ENCODE measurements at regions not wholly inside any gene's neighbourhood (a gene's known extent, or its start where the extent isn't known, plus 50 kb on each side); places are given as distances from the start of the nearest gene placed in this dataset.

DNA sequence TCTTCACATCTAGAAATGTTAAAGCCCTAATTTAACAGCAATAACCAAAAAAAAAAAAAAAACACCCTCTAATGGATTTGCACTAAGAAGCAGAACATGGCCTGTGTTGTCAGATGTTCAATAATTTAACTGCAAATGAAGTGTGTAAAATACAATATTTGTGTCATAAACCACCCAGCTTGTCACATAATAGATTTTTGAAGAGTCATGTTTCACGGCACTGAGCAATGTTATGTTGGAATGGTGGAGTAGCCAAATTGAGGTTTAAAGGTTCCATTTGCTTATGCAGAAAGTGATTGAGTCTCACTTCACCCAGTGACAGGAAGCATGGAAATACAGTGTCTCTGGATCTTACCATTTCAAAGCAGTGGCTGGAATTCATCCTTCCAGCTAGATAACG is 173.2 kb upstream of the XYLT1 start:
- no peaks in the 10 kb centered on the region for H3K36me3 ChIP-seq
- H3K4me3 ChIP-seq = no peak overlapping the region
- DNase-seq (ENCODE audit: extremely low spot score) = no peak
- H3K4me1 ChIP-seq = no peaks in the 10 kb centered on the region
- WGBS = 85% methylated on average over 2 of the region's 2 CpGs
- peaks cover 0 to 11% (median 7%) of the 10 kb centered on the region in 4 donors for H3K9me3 ChIP-seq
- TF ChIP-seq, protein P1, sequence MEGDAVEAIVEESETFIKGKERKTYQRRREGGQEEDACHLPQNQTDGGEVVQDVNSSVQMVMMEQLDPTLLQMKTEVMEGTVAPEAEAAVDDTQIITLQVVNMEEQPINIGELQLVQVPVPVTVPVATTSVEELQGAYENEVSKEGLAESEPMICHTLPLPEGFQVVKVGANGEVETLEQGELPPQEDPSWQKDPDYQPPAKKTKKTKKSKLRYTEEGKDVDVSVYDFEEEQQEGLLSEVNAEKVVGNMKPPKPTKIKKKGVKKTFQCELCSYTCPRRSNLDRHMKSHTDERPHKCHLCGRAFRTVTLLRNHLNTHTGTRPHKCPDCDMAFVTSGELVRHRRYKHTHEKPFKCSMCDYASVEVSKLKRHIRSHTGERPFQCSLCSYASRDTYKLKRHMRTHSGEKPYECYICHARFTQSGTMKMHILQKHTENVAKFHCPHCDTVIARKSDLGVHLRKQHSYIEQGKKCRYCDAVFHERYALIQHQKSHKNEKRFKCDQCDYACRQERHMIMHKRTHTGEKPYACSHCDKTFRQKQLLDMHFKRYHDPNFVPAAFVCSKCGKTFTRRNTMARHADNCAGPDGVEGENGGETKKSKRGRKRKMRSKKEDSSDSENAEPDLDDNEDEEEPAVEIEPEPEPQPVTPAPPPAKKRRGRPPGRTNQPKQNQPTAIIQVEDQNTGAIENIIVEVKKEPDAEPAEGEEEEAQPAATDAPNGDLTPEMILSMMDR (IDR thresholded peaks at IDR 0.05) = no peak
- no peak for TF ChIP-seq EP300 (IDR thresholded peaks at IDR 0.05)
- TF ChIP-seq POLR2A (IDR thresholded peaks at IDR 0.05; ENCODE audit: low read depth) = no peak
- TF ChIP-seq POLR2AphosphoS5 (IDR thresholded peaks at IDR 0.05) = no peak
- H3K27me3 ChIP-seq = no peaks in the 10 kb centered on the region
- intact Hi-C loops (cut with DNase I) = loop anchor here (10.0 kb wide), 1 partner anchor 61 kb away; no protein-coding TSS in a partner anchor
- H3K27ac ChIP-seq (replicated peaks in 1 of 4) = no peak overlapping the region

DNA sequence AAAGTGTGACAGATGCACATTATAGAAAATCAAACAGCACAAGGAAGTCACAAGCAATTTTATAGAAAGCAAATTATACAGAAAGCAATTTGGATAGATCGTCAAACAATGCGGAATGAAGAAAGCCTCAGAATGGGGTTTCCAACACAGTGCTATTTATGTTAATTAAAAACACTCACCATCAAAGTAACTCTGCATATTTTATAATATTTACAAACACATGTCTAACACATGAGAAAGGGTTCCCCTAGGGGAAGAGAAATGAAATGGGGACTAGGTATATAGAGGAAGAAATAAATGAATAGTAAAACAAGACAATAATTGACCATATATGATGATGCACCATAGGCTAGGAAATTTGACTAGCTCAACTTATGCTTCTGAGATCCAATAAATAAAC is 171.2 kb upstream of the XYLT1 start:
- TF ChIP-seq POLR2AphosphoS5 (IDR thresholded peaks at IDR 0.05) (no peak), EP300 (IDR thresholded peaks at IDR 0.05) (no peak), POLR2A (IDR thresholded peaks at IDR 0.05; ENCODE audit: low read depth) (no peak)
- TF ChIP-seq, protein P1 (IDR thresholded peaks at IDR 0.05) = no peak

DNA sequence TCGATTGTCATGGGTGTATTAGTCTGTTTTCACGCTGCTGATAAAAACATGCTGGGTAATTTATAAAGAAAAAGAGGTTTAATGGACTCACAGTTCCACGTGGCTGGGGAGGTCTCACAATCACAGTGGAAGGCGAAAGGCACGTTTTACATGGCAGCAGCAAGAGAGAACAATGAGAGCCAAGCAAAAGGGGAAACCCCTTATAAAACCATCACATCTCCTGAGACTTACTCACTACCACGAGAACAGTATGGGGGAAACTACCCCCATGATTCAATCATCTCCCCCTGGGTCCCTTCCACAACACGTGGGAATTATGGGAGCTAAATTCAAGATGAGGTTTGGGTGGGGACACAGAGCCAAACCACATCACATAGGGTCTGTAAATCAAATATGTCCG is 167.4 kb upstream of the XYLT1 start:
- no peaks in the 10 kb centered on the region for H3K36me3 ChIP-seq
- WGBS = 73% methylated on average over 8 of the region's 8 CpGs
- H3K27me3 ChIP-seq = no peaks in the 10 kb centered on the region
- intact Hi-C loops (cut with DNase I) = no loop called here
- H3K4me3 ChIP-seq = no peak overlapping the region
- TF ChIP-seq EP300 (IDR thresholded peaks at IDR 0.05) = no peak
- no peak for TF ChIP-seq POLR2A (IDR thresholded peaks at IDR 0.05; ENCODE audit: low read depth)
- no peak for TF ChIP-seq POLR2AphosphoS5 (IDR thresholded peaks at IDR 0.05)
- TF ChIP-seq, protein P1 (IDR thresholded peaks at IDR 0.05) = no peak
- no peak overlapping the region for H3K27ac ChIP-seq (replicated peaks in 1 of 4)
- H3K9me3 ChIP-seq = no peaks in the 10 kb centered on the region
- DNase-seq (ENCODE audit: extremely low spot score) = no peak
- H3K4me1 ChIP-seq = no peaks in the 10 kb centered on the region

More for the DNA sequence above, 171.2 kb upstream of the XYLT1 start:
- Histone ChIP-seq H3K4me3 (no peak overlapping the region), H3K36me3 (no peaks in the 10 kb centered on the region), H3K27me3 (no peaks in the 10 kb centered on the region), H3K4me1 (no peaks in the 10 kb centered on the region), H3K9me3 (peaks cover 0 to 11% (median 7%) of the 10 kb centered on the region in 4 donors), H3K27ac (replicated peaks in 1 of 4) (no peak overlapping the region)
- DNase-seq (ENCODE audit: extremely low spot score) = no peak
- WGBS = 94% methylated on average over 2 of the region's 2 CpGs
- intact Hi-C loops (cut with DNase I) = loop anchor here (10.0 kb wide), 1 partner anchor 63 kb away; no protein-coding TSS in a partner anchor

DNA sequence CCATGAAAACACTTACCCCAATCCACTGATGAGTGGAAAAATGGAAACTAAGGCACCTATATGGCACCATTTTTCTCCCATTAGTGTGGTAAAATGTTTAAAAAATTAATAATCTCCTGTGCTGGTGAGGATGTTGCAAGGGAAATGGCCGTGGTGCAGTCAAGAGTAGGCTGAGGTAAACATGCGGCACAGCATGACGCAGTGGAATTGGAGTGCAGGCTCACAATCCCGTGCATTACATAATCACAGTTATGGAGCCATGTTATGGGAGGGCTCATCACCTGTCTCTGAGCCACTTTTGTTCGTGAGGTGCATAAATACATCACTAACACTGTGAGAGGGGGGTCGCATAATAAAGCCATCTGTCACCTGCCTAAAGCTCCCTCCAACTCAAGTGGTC is 164.4 kb upstream of the XYLT1 start:
- Histone ChIP-seq H3K4me3 (no peak overlapping the region), H3K27ac (replicated peaks in 1 of 4) (no peak overlapping the region), H3K4me1 (no peaks in the 10 kb centered on the region), H3K9me3 (no peaks in the 10 kb centered on the region), H3K27me3 (peaks cover 0 to 6% (median 0%) of the 10 kb centered on the region in 4 donors), H3K36me3 (no peaks in the 10 kb centered on the region)
- WGBS = 85% methylated on average over 6 of the region's 6 CpGs
- DNase-seq (ENCODE audit: extremely low spot score) = no peak
- intact Hi-C loops (cut with DNase I) = no loop called here
- no peak for TF ChIP-seq POLR2AphosphoS5 (IDR thresholded peaks at IDR 0.05)
- no peak for TF ChIP-seq EP300 (IDR thresholded peaks at IDR 0.05)

DNA sequence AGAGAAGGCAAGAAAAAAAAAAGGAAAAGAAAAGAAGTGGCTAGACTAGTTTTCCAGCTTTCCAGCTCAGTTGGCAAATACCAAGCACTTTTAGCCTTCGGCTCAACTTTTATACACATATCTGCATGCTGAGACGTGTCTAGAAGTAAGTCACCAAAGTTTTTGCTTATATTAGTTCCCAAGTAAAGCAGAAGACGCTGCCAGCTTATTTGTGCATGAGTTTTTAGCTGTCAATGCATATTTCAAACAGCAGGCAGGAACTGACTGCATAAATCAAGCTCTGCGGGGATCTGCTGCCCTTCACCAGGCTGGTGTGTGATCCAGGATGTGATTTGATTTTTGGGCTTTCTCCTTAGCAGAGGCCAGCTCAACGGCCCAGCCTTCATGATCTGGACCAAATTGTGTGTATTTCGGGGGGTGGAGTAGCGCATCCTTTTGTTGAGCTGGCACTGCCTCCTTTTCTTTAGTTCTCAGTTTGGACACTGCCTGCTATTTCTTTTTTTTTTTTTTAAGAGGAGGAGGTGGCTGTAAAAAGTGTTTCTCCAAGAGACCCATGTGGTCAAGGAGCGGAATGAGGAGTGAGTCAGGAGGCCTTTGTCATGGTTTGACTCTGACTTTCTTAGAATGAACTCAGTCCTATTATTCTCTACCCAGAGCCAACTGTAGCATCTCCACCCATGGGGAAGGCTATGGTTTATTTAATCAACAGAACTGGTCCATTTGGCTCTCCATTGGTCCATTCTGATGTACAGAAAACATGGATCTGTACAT is 162.6 kb upstream of the XYLT1 start:
- H3K36me3 ChIP-seq = no peaks in the 10 kb centered on the region
- DNase-seq (ENCODE audit: extremely low spot score) = no peak
- WGBS = 59% methylated on average over 8 of the region's 8 CpGs
- H3K9me3 ChIP-seq = no peaks in the 10 kb centered on the region
- no peak overlapping the region for H3K4me3 ChIP-seq
- H3K4me1 ChIP-seq = no peaks in the 10 kb centered on the region
- no peak overlapping the region for H3K27ac ChIP-seq (replicated peaks in 1 of 4)
- intact Hi-C loops (cut with DNase I) = no loop called here
- peaks cover 0 to 6% (median 0%) of the 10 kb centered on the region in 4 donors for H3K27me3 ChIP-seq
- TF ChIP-seq POLR2A (IDR thresholded peaks at IDR 0.05; ENCODE audit: low read depth) (no peak), EP300 (IDR thresholded peaks at IDR 0.05) (no peak), POLR2AphosphoS5 (IDR thresholded peaks at IDR 0.05) (no peak)
- TF ChIP-seq, protein P1 (IDR thresholded peaks at IDR 0.05) = no peak
